OCI-LY3 (cell line): ENCODE measurements at regions not wholly inside any gene's neighbourhood (a gene's known extent, or its start where the extent isn't known, plus 50 kb on each side); places are given as distances from the start of the nearest gene placed in this dataset.

Experiments used
- CTCF ChIP-seq: fragments of 200-600, 300-600 bp; sonication (generic); IDR thresholded peaks from 2 replicates; pipeline ENCODE4 v1.5.1; 2014; ENCODE audit warnings: antibody characterized with exemption, low read length, low read depth
- EZH2phosphoT487 ChIP-seq: fragments of 200-600 bp; shearing (Covaris generic); IDR thresholded peaks from 2 replicates; pipeline ENCODE4 v1.6.1; 2018; ENCODE audit warnings: antibody characterized with exemption, mixed run types, low read depth

DNA sequence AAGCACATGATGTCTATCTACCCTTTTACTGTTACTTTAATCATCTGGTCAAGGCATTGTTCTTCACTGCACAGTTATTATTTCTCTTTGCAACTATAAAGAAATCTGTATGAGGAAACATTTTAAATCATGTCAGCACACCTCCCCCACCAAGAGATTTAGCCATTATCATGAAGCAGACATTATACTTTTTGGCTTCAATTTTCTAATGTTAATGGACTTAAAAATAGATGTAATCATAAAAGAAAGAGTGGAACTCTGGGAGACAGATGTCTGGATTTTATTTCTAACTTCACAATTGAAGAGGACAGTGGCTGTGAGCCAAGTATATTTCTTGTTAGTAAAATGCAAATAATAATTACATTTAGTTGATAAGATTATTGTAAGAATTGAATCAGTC is 932.4 kb downstream of the TAF11L14 start:
- TF ChIP-seq CTCF: no peak
- TF ChIP-seq EZH2phosphoT487: no peak
